ENCODE measurements at regions not wholly inside any gene's neighbourhood (a gene's known extent, or its start where the extent isn't known, plus 50 kb on each side); places are given as distances from the start of the nearest gene placed in this dataset.
A peak's percentile ranks its signal among the peaks of the same experiment; 100 is the strongest.

- no peaks in the 10 kb centered on the region for H3K36me3 ChIP-seq
- DNase-seq: peak; percentile 17 to 20
- H3K4me1 ChIP-seq: no peaks in the 10 kb centered on the region
- H3K9me3 ChIP-seq (replicated peaks): no peaks in the 10 kb centered on the region
- H3K27ac ChIP-seq: no peak overlapping the region
- H3K27me3 ChIP-seq: no peaks in the 10 kb centered on the region
- H3K4me3 ChIP-seq: no peak overlapping the region
These were observed 96.4 kb upstream of the AMOTL1 start for GRCh38 chr11:94671553-94672366.

DNA sequence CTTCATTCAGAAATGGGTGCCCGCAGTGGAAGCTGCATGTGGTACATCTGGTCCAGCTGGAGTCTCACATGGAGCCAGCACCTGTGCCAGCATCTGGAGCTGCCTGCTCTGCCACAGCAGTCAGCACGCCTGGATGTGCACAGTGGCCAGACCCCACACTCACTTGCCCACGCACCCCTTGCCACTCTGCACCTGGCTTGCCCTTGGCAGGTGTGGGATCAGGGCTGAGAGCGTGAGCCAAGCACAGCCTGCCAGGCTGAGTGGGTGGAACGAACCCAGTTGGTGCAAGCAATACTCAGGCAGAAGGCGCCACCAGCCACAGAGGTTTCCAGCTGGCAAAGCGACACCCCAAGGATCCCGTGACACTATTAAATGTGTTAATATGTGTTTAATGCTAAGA lies 95.5 kb upstream of the AMOTL1 start:
- DNase-seq: no peak
- Histone ChIP-seq H3K9me3 (replicated peaks) (no peaks in the 10 kb centered on the region), H3K27me3 (no peaks in the 10 kb centered on the region), H3K27ac (no peak overlapping the region), H3K36me3 (no peaks in the 10 kb centered on the region), H3K4me3 (no peak overlapping the region), H3K4me1 (no peaks in the 10 kb centered on the region)

DNA sequence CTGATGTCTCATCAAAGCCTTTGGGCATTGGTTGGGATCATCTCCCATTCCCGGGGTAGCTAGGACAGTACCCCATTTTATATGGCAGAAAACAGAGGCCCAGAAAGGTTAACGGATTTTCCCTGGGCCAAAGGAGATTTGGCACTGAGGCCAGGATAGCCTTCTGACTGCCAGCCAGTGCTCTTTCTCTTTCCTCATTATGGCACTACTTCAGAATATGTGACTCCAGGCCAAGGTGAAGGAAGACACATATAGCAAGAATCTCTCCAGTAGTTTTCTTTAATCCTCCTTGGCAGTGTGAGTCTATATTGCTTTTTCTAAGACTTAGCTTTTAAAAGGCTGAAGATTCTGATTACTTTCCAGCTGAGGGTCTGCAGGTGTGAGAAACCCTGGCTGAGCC lies 94.8 kb upstream of the AMOTL1 start:
- Histone ChIP-seq H3K27me3 (no peaks in the 10 kb centered on the region), H3K27ac (no peak overlapping the region), H3K9me3 (replicated peaks) (no peaks in the 10 kb centered on the region), H3K4me1 (no peaks in the 10 kb centered on the region), H3K36me3 (no peaks in the 10 kb centered on the region), H3K4me3 (no peak overlapping the region)
- DNase-seq: no peak

DNA sequence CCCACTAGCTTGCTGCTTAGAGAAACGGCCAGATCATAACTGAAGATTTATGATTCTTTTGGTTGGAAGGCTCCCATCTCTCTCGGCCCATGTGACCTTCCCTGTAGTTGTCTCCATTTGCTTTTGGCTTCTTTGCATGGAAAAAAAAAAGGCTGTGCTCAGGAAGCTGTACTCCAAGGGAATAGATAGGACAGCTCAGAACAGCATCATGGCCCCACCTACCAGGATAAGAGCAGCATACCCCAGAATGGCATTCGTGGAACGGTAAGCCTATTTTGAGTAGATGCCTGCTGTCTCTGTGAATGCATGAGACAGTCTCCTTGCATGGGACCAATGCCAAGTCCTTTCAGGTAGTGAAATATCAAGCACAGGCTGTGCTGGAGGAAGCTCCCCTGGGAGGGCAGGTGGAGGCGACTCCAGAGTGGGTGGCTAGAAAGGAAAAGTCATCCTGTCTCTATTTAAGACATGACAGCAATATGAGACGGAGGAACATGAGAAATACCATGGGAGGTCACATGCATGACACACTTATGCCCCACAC lies 94.1 kb upstream of the AMOTL1 start:
- no peak for DNase-seq
- Histone ChIP-seq H3K36me3 (no peaks in the 10 kb centered on the region), H3K4me3 (no peak overlapping the region), H3K4me1 (no peaks in the 10 kb centered on the region), H3K27ac (no peak overlapping the region), H3K9me3 (replicated peaks) (no peaks in the 10 kb centered on the region), H3K27me3 (no peaks in the 10 kb centered on the region)

GRCh38 chr11:94675239-94675638 lies 92.9 kb upstream of the AMOTL1 start:
- H3K9me3 ChIP-seq (replicated peaks): no peaks in the 10 kb centered on the region

GRCh38 chr11:94675813-94676212 lies 92.3 kb upstream of the AMOTL1 start:
- DNase-seq: no peak
- H3K4me1 ChIP-seq: no peaks in the 10 kb centered on the region
- H3K36me3 ChIP-seq: no peaks in the 10 kb centered on the region
- no peak overlapping the region for H3K4me3 ChIP-seq
- H3K27ac ChIP-seq: no peak overlapping the region
- no peaks in the 10 kb centered on the region for H3K27me3 ChIP-seq
- no peaks in the 10 kb centered on the region for H3K9me3 ChIP-seq (replicated peaks)

More at GRCh38 chr11:94675239-94675638, 92.9 kb upstream of the AMOTL1 start:
- DNase-seq: no peak
- H3K27me3 ChIP-seq: no peaks in the 10 kb centered on the region
- no peak overlapping the region for H3K27ac ChIP-seq
- no peaks in the 10 kb centered on the region for H3K4me1 ChIP-seq
- no peak overlapping the region for H3K4me3 ChIP-seq
- no peaks in the 10 kb centered on the region for H3K36me3 ChIP-seq

- Histone ChIP-seq H3K4me3 (no peak overlapping the region), H3K9me3 (replicated peaks) (no peaks in the 10 kb centered on the region), H3K4me1 (no peaks in the 10 kb centered on the region), H3K27me3 (no peaks in the 10 kb centered on the region), H3K27ac (no peak overlapping the region), H3K36me3 (no peaks in the 10 kb centered on the region)
- DNase-seq: no peak
These were observed 91.3 kb upstream of the AMOTL1 start for GRCh38 chr11:94676814-94677213.

DNA sequence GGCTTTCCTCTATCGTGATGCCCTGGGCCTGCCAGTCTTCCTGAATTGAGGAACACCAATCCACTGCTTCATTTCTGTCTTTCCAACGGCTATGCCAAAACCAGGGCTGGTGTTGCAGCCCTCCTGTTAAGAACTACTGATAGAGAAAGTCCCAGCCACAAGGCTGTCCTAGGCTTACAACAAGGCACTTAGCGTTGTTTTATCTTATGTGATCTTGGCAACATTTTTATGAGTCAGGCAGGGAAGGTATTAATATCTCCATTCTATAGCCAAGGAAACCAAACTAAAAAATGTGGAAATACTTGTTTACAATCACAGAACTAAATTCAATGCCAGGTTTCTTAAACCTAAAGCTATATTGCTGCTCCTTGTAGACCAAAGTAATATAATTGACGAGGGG lies 89.9 kb upstream of the AMOTL1 start:
- Histone ChIP-seq H3K9me3 (replicated peaks) (no peaks in the 10 kb centered on the region), H3K27me3 (no peaks in the 10 kb centered on the region), H3K4me3 (no peak overlapping the region), H3K36me3 (no peaks in the 10 kb centered on the region), H3K27ac (no peak overlapping the region), H3K4me1 (no peaks in the 10 kb centered on the region)
- no peak for DNase-seq

- no peaks in the 10 kb centered on the region for H3K36me3 ChIP-seq
- H3K4me1 ChIP-seq: no peaks in the 10 kb centered on the region
- no peaks in the 10 kb centered on the region for H3K27me3 ChIP-seq
- no peak for DNase-seq
- H3K9me3 ChIP-seq (replicated peaks): no peaks in the 10 kb centered on the region
- no peak overlapping the region for H3K4me3 ChIP-seq
- H3K27ac ChIP-seq: no peak overlapping the region
These were observed 89.3 kb upstream of the AMOTL1 start for GRCh38 chr11:94678901-94679300.

GRCh38 chr11:94680426-94680825 lies 87.7 kb upstream of the AMOTL1 start:
- no peaks in the 10 kb centered on the region for H3K4me1 ChIP-seq
- no peaks in the 10 kb centered on the region for H3K9me3 ChIP-seq (replicated peaks)
- no peak overlapping the region for H3K27ac ChIP-seq
- no peak overlapping the region for H3K4me3 ChIP-seq
- H3K27me3 ChIP-seq: no peaks in the 10 kb centered on the region
- no peaks in the 10 kb centered on the region for H3K36me3 ChIP-seq
- DNase-seq: no peak

- Histone ChIP-seq H3K4me1 (no peaks in the 10 kb centered on the region), H3K27ac (no peak overlapping the region), H3K27me3 (no peaks in the 10 kb centered on the region), H3K4me3 (no peak overlapping the region), H3K36me3 (no peaks in the 10 kb centered on the region), H3K9me3 (replicated peaks) (no peaks in the 10 kb centered on the region)
- DNase-seq: no peak
These were observed 87.0 kb upstream of the AMOTL1 start for GRCh38 chr11:94681140-94681539.

- Histone ChIP-seq H3K9me3 (replicated peaks) (no peaks in the 10 kb centered on the region), H3K4me3 (no peak overlapping the region), H3K4me1 (no peaks in the 10 kb centered on the region), H3K27me3 (no peaks in the 10 kb centered on the region), H3K36me3 (no peaks in the 10 kb centered on the region), H3K27ac (no peak overlapping the region)
- no peak for DNase-seq
These were observed 86.3 kb upstream of the AMOTL1 start for GRCh38 chr11:94681852-94682251.

- Histone ChIP-seq H3K9me3 (replicated peaks) (no peaks in the 10 kb centered on the region), H3K27ac (no peak overlapping the region), H3K36me3 (no peaks in the 10 kb centered on the region), H3K27me3 (no peaks in the 10 kb centered on the region), H3K4me1 (peaks cover 9% of the 10 kb centered on the region), H3K4me3 (no peak overlapping the region)
- peak; percentile 73 to 87 for DNase-seq
These were observed 73.7 kb upstream of the AMOTL1 start for GRCh38 chr11:94694309-94695060.

DNA sequence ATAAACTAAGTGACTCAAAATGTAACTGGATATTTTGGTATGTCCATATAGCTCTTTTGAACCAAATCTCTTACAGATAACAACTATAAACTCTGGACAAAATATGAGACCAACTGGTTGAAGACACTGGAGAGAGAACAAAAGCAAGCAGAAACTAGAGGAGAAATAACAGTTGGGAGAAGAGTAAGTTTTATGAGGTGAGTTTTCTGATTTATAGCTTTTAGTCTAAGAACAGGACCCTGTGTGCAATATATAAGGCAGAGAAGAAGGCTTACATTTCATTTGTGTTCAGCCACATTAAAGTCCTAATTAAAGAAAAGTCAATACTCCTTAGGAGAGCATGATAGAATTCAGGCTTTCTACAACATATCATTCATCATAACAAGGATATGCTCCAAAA lies 71.0 kb upstream of the AMOTL1 start:
- H3K27ac ChIP-seq: no peak overlapping the region
- no peaks in the 10 kb centered on the region for H3K36me3 ChIP-seq
- no peak for DNase-seq
- no peaks in the 10 kb centered on the region for H3K9me3 ChIP-seq (replicated peaks)
- peaks cover 9% of the 10 kb centered on the region for H3K4me1 ChIP-seq
- H3K27me3 ChIP-seq: no peaks in the 10 kb centered on the region
- no peak overlapping the region for H3K4me3 ChIP-seq

DNA sequence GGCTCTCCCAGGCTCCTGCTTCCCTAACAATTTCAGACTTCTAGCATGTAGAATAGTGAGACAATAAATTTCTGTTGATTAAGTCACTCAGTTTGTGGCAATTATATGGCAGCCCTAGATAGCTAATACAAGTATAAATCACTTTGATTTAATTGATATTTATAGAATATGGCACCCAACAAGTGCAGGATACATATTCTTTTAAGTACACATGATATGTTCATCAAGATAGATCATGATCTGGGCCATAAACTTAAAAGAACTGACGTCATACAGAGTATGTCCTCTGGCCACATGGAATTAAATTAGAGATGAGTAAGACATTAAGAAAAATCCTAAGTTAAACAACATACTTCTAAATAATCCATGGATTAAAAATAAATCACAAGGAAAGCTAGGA lies 67.5 kb upstream of the AMOTL1 start:
- Histone ChIP-seq H3K4me1 (no peaks in the 10 kb centered on the region), H3K9me3 (replicated peaks) (no peaks in the 10 kb centered on the region), H3K36me3 (no peaks in the 10 kb centered on the region), H3K4me3 (no peak overlapping the region), H3K27me3 (no peaks in the 10 kb centered on the region), H3K27ac (no peak overlapping the region)
- no peak for DNase-seq
